ENCODE measurements at regions not wholly inside any gene's neighbourhood (a gene's known extent, or its start where the extent isn't known, plus 50 kb on each side); places are given as distances from the start of the nearest gene placed in this dataset.

- ChIA-PET POLR2A (ENCODE audit: partially characterized antibody) (no interaction called here), CTCF (ENCODE audit: partially characterized antibody) (interaction anchor here (0.6 to 3.3 kb wide), 2 partner anchors 13 to 123 kb away, joined by 5 to 12 read pairs; no protein-coding TSS in a partner anchor)
- no peak overlapping the region for H3K4ac ChIP-seq (replicated peaks; ENCODE audit: insufficient read length, low read depth, low read length)
- no peak for TF ChIP-seq TAF7 (optimal IDR thresholded peaks at IDR 0.05; ENCODE audit: borderline replicate concordance, low read depth, low read length)
- TF ChIP-seq POLR2A (IDR thresholded peaks at IDR 0.05; ENCODE audit: control extremely low read depth in 1 of 2, low read depth in 2 of 2, low read length in 2 of 2) = no peak
- no peak for TF ChIP-seq SP4 (IDR thresholded peaks at IDR 0.05; ENCODE audit: low read length)
- TF ChIP-seq E2F6 (IDR thresholded peaks at IDR 0.05) = no peak
- no peak for TF ChIP-seq ASH2L (IDR thresholded peaks at IDR 0.05; ENCODE audit: low read length)
- no peak for TF ChIP-seq JUN (IDR thresholded peaks at IDR 0.05; ENCODE audit: low read depth, low read length)
- TF ChIP-seq TCF12 (IDR thresholded peaks at IDR 0.05; ENCODE audit: low read depth, low read length) = no peak
- no peak for TF ChIP-seq TAF1 (IDR thresholded peaks at IDR 0.05; ENCODE audit: low read depth, low read length)
- no peak for TF ChIP-seq SIN3A (conservative IDR thresholded peaks at IDR 0.05 in 1 of 2, IDR thresholded peaks at IDR 0.05 in 1 of 2; ENCODE audit: low read depth in 1 of 2, low read length in 2 of 2)
- no peak for TF ChIP-seq RFX5 (IDR thresholded peaks at IDR 0.05; ENCODE audit: borderline replicate concordance, low read depth, low read length)
- no peak for TF ChIP-seq CTBP2 (IDR thresholded peaks at IDR 0.05; ENCODE audit: borderline replicate concordance, insufficient read depth, insufficient read length, low read length)
- no peaks in the 10 kb centered on the region for H4K20me1 ChIP-seq (replicated peaks in 1 of 2; ENCODE audit: control insufficient read depth in 1 of 2, insufficient read depth in 2 of 2, low read length in 2 of 2)
- H2AFZ ChIP-seq (ENCODE audit: low read length) = no peak overlapping the region
- H3K4me1 ChIP-seq (replicated peaks in 1 of 4; ENCODE audit: control insufficient read depth in 3 of 4, insufficient read depth in 4 of 4, low read length in 3 of 4) = peaks cover 0 to 4% (median 0%) of the 10 kb centered on the region in 4 experiments; a peak in 2 of 7 replicates
- no peak overlapping the region for H3K18ac ChIP-seq (ENCODE audit: extremely low read depth, low read length)
- no peak overlapping the region for H3K4me3 ChIP-seq (ENCODE audit: extremely low read depth in 1 of 4, insufficient read depth in 2 of 4, low read depth in 3 of 4, low read length in 4 of 4)
- DNase-seq (ENCODE audit: low read depth in 1 of 2, low spot score in 2 of 2) (no peak), FAIRE-seq (no peak)
- H3K9me3 ChIP-seq (ENCODE audit: insufficient read depth in 2 of 2, low read depth in 1 of 2, low read length in 1 of 2) = no peaks in the 10 kb centered on the region
- no peak overlapping the region for H2AK5ac ChIP-seq (ENCODE audit: low read depth, low read length)
- no peaks in the 10 kb centered on the region for H3K27me3 ChIP-seq (replicated peaks in 1 of 4; ENCODE audit: control insufficient read depth in 3 of 4, extremely low read depth in 1 of 4, insufficient read depth in 3 of 4, low read length in 3 of 4)
- WGBS, 2 experiments (ENCODE audit: extremely low coverage in 1 of 2, insufficient coverage in 1 of 2, insufficient read length in 1 of 2, insufficient replicate concordance in 2 of 2, low coverage in 1 of 2, low lambda C conversion rate in 2 of 2, missing lambda C conversion rate in 1 of 2) = 88% methylated on average over 4 of the region's 4 CpGs; no CpG with 5 or more reads in 1 of the 2 experiments
- no peaks in the 10 kb centered on the region for H3K23me2 ChIP-seq (ENCODE audit: low read depth, low read length)
- H3K9ac ChIP-seq (replicated peaks in 1 of 4; ENCODE audit: extremely low read depth in 1 of 4, low read depth in 3 of 4, low read length in 3 of 4) = no peak overlapping the region
- H3K14ac ChIP-seq (ENCODE audit: insufficient read length) = no peak overlapping the region
- H3K4me2 ChIP-seq (ENCODE audit: insufficient read depth in 1 of 2, low read depth in 2 of 2, low read length in 2 of 2) = no peak overlapping the region
- no peak overlapping the region for H2BK15ac ChIP-seq (ENCODE audit: low read length)
- H3K79me2 ChIP-seq (ENCODE audit: control insufficient read depth in 1 of 2, insufficient read depth in 2 of 2, low read length in 2 of 2) = no peaks in the 10 kb centered on the region
- H2BK120ac ChIP-seq (replicated peaks; ENCODE audit: low read depth, low read length) = no peak overlapping the region
- no peak overlapping the region for H4K91ac ChIP-seq (replicated peaks; ENCODE audit: insufficient read length, low read length)
- H2BK20ac ChIP-seq (ENCODE audit: low read length) = no peak overlapping the region
- H3K79me1 ChIP-seq (ENCODE audit: low read depth, low read length) = no peaks in the 10 kb centered on the region
- no peak overlapping the region for H4K5ac ChIP-seq (ENCODE audit: insufficient read length, low read depth, low read length)
- H4K8ac ChIP-seq (ENCODE audit: extremely low read depth, insufficient read depth, low read length) = no peak overlapping the region
- H3K36me3 ChIP-seq (ENCODE audit: control insufficient read depth in 2 of 4, insufficient read depth in 4 of 4, low read length in 3 of 4) = no peaks in the 10 kb centered on the region
- no peak overlapping the region for H2BK12ac ChIP-seq (ENCODE audit: low read depth, low read length)
- no peak overlapping the region for H3K56ac ChIP-seq (replicated peaks; ENCODE audit: insufficient read length, low read depth, low read length)
- H3K27ac ChIP-seq (ENCODE audit: low read depth, low read length) = no peak overlapping the region
- no peak overlapping the region for H3K23ac ChIP-seq (ENCODE audit: insufficient read length)
- no peak overlapping the region for H2BK5ac ChIP-seq (ENCODE audit: low read depth, low read length)
These were observed 689.0 kb upstream of the COBL start for GRCh38 chr7:52005613-52006012.

All from H1 (cell line).